ENCODE measurements at regions not wholly inside any gene's neighbourhood (a gene's known extent, or its start where the extent isn't known, plus 50 kb on each side); places are given as distances from the start of the nearest gene placed in this dataset.

DNA sequence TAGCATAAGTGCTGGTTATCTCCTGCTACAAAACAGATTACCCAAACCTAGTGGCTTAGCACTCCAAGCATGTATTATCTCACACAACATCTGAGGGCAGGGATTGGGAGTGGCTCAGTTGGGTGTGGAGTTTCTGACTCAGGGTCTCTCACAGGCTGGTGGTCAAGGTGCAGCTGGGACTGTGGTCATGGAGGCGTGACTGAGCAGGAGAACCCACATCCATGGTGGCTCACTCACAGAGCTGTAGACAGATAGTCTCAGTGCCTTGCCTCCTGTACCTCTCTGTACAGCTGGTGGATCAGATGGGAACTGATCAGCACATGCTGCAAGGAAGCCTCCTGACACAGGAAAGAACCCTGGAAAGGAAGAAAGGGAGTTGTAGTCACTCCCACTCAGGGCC lies 83.1 kb upstream of the CST7 start:
- intact Hi-C loops (cut with DNase I; ENCODE audit: low total_unique reads) = no loop called here

DNA sequence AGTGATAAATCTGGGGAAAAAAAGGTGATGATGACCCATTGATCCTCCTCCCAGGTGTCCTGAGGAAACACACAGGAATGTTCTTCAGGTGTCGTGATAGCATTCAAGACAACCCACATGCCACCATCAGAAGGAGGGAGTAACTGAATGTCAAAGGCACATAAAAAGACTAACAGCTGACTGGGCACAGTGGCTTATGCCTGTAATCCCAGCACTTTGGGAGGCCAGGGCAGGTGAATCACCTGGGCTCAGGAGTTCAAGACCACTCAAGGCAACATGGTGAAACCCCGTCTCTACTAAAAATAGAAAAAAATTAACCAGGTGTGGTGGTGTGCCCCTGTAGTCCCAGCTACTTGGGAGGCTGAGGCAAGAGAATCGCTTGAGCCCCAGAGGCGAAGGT lies 82.3 kb upstream of the CST7 start:
- Histone ChIP-seq H3K4me1 (no peaks in the 10 kb centered on the region), H3K36me3 (no peaks in the 10 kb centered on the region), H3K27me3 (no peaks in the 10 kb centered on the region), H3K4me3 (no peak overlapping the region), H3K27ac (no peak overlapping the region), H3K9me3 (peaks cover 0 to 13% (median 4%) of the 10 kb centered on the region in 3 donors)
- no peak for DNase-seq
- TF ChIP-seq, protein P1, sequence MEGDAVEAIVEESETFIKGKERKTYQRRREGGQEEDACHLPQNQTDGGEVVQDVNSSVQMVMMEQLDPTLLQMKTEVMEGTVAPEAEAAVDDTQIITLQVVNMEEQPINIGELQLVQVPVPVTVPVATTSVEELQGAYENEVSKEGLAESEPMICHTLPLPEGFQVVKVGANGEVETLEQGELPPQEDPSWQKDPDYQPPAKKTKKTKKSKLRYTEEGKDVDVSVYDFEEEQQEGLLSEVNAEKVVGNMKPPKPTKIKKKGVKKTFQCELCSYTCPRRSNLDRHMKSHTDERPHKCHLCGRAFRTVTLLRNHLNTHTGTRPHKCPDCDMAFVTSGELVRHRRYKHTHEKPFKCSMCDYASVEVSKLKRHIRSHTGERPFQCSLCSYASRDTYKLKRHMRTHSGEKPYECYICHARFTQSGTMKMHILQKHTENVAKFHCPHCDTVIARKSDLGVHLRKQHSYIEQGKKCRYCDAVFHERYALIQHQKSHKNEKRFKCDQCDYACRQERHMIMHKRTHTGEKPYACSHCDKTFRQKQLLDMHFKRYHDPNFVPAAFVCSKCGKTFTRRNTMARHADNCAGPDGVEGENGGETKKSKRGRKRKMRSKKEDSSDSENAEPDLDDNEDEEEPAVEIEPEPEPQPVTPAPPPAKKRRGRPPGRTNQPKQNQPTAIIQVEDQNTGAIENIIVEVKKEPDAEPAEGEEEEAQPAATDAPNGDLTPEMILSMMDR (IDR thresholded peaks at IDR 0.05) = no peak
- intact Hi-C loops (cut with DNase I; ENCODE audit: low total_unique reads) = no loop called here

More for the DNA sequence above, 83.1 kb upstream of the CST7 start:
- H3K36me3 ChIP-seq = no peaks in the 10 kb centered on the region
- no peaks in the 10 kb centered on the region for H3K4me1 ChIP-seq
- H3K9me3 ChIP-seq = peaks cover 0 to 13% (median 4%) of the 10 kb centered on the region in 3 donors
- no peak overlapping the region for H3K27ac ChIP-seq
- no peak overlapping the region for H3K4me3 ChIP-seq
- TF ChIP-seq, protein P1 (IDR thresholded peaks at IDR 0.05) = no peak
- no peak for DNase-seq
- no peaks in the 10 kb centered on the region for H3K27me3 ChIP-seq

DNA sequence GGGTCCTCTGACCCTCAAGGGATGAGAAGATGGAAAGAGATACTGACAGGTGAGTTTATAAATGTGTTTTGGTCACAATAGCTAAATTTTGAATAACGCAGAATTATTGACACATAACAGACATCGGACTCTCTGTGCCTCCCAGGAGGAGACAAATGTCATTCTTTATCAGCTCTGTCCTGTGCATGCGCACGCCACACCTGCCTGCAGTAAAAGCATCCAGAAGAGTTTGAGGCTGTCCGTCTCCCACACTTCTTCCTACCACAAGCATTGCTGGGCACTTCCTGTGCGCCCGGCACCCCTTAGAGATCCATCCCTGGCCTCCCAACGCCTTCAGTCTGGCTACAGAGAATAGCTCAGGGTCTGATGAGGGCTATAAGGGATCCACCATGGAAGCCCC lies 81.5 kb upstream of the CST7 start:
- H3K36me3 ChIP-seq = no peaks in the 10 kb centered on the region
- DNase-seq = no peak
- TF ChIP-seq, protein P1 (IDR thresholded peaks at IDR 0.05) = no peak
- H3K4me3 ChIP-seq = no peak overlapping the region
- intact Hi-C loops (cut with DNase I; ENCODE audit: low total_unique reads) = no loop called here
- H3K27me3 ChIP-seq = no peaks in the 10 kb centered on the region
- no peaks in the 10 kb centered on the region for H3K4me1 ChIP-seq
- no peak overlapping the region for H3K27ac ChIP-seq
- H3K9me3 ChIP-seq = peaks cover 0 to 13% (median 4%) of the 10 kb centered on the region in 3 donors

DNA sequence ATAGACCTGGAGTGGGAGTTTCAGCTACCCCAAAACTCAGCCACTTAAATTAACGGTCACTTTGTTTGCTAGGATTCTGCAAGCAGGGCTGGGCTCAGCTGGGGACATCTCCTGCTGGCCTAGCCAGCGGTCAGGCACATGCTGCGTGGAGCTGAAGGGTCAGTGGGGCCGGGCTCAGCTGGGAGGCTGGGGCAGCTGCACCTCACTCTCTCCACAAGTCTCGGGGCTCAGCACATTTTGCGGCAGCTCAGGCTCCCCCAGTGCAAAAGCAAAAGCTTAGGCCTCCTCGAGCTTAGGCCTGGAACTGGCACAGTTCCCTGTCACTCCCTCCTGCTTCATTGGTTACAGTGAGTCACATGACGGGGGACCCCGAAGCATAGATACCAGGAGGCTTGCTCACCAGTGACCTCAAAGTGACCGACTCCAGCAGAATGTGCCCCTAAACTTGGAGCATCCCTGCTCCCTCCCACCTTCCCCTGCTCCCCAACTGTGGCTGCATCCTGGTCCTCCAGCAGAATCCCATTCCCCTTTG lies 80.6 kb upstream of the CST7 start:
- Histone ChIP-seq H3K27me3 (no peaks in the 10 kb centered on the region), H3K27ac (no peak overlapping the region), H3K36me3 (no peaks in the 10 kb centered on the region), H3K4me3 (no peak overlapping the region), H3K4me1 (no peaks in the 10 kb centered on the region), H3K9me3 (peaks cover 0 to 13% (median 4%) of the 10 kb centered on the region in 3 donors)
- intact Hi-C loops (cut with DNase I; ENCODE audit: low total_unique reads) = no loop called here
- DNase-seq = no peak
- TF ChIP-seq, protein P1 (IDR thresholded peaks at IDR 0.05) = no peak

DNA sequence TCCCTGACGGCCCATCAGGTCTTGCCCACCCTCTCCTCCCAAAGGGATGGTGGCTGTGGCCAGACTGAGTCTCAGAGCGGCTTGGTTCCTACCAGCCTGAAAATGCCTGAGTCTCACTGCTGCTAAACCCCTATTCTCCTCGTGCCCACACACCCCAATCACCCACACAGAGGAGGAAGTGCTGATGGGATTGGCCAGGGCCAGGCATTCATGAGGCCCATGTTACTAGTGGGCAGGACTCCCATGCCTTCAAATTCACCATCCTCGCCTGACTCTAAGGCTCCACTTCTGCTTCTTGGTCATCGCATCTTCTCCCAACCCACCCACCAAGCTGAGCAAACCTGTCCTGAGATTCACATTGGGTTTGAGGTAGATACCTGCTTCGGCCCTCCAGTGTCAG lies 80.1 kb upstream of the CST7 start:
- Histone ChIP-seq H3K27me3 (no peaks in the 10 kb centered on the region), H3K27ac (no peak overlapping the region), H3K4me1 (no peaks in the 10 kb centered on the region), H3K4me3 (no peak overlapping the region), H3K36me3 (no peaks in the 10 kb centered on the region), H3K9me3 (peaks cover 0 to 13% (median 4%) of the 10 kb centered on the region in 3 donors)
- no peak for DNase-seq
- TF ChIP-seq, protein P1 (IDR thresholded peaks at IDR 0.05) = no peak
- intact Hi-C loops (cut with DNase I; ENCODE audit: low total_unique reads) = no loop called here

DNA sequence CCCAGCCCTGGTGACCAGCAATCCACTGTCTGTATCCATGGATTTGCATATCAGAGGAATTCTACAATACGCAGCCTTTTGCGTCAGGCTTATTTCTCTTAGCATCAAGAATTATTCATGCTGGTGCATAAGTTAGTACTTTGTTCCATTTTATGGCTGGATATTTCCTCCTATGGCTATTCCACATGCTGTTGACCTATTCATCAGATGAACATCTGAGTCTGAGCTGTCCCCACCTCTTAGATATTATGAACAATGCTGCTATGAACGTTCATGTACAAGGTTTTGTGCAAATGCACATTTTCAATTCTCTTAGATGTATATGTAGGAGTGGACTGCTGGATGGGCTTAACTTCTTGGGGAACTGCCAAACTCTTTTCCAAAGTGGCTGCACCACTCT lies 79.0 kb upstream of the CST7 start:
- intact Hi-C loops (cut with DNase I; ENCODE audit: low total_unique reads) = no loop called here
- no peaks in the 10 kb centered on the region for H3K27me3 ChIP-seq

More for the DNA sequence above, 79.0 kb upstream of the CST7 start:
- Histone ChIP-seq H3K36me3 (no peaks in the 10 kb centered on the region), H3K27ac (no peak overlapping the region), H3K4me1 (no peaks in the 10 kb centered on the region), H3K4me3 (no peak overlapping the region), H3K9me3 (peaks cover 0 to 5% (median 0%) of the 10 kb centered on the region in 3 donors)
- DNase-seq = no peak
- TF ChIP-seq, protein P1 (IDR thresholded peaks at IDR 0.05) = no peak
